ENCODE measurements at regions not wholly inside any gene's neighbourhood (a gene's known extent, or its start where the extent isn't known, plus 50 kb on each side); places are given as distances from the start of the nearest gene placed in this dataset.

- Mint-ChIP-seq H3K4me3 (ENCODE audit: unreplicated experiment) (no peak overlapping the region), H3K36me3 (ENCODE audit: low read depth, unreplicated experiment) (no peaks in the 10 kb centered on the region), H3K9me3 (ENCODE audit: unreplicated experiment) (no peaks in the 10 kb centered on the region), H3K27ac (ENCODE audit: unreplicated experiment) (no peak overlapping the region), H3K4me1 (ENCODE audit: unreplicated experiment) (no peaks in the 10 kb centered on the region), H3K27me3 (ENCODE audit: unreplicated experiment) (peaks cover 2% of the 10 kb centered on the region)
- DNase-seq (ENCODE audit: low spot score), result no peak
- no peak for TF ChIP-seq CTCF (IDR thresholded peaks at IDR 0.05; ENCODE audit: unreplicated experiment)
Observed at GRCh38 chr9:87375397-87376073, 122.1 kb upstream of the DAPK1 start.

GRCh38 chr9:87378676-87379075 lies 119.0 kb upstream of the DAPK1 start:
- DNase-seq (ENCODE audit: low spot score), result no peak
- no peak for TF ChIP-seq CTCF (IDR thresholded peaks at IDR 0.05; ENCODE audit: unreplicated experiment)
- no peaks in the 10 kb centered on the region for H3K9me3 Mint-ChIP-seq (ENCODE audit: unreplicated experiment)
- no peak overlapping the region for H3K27ac Mint-ChIP-seq (ENCODE audit: unreplicated experiment)
- no peaks in the 10 kb centered on the region for H3K36me3 Mint-ChIP-seq (ENCODE audit: low read depth, unreplicated experiment)
- H3K4me3 Mint-ChIP-seq (ENCODE audit: unreplicated experiment), result no peak overlapping the region
- no peaks in the 10 kb centered on the region for H3K4me1 Mint-ChIP-seq (ENCODE audit: unreplicated experiment)
- H3K27me3 Mint-ChIP-seq (ENCODE audit: unreplicated experiment), result peaks cover 4% of the 10 kb centered on the region

GRCh38 chr9:87379300-87379699 lies 118.4 kb upstream of the DAPK1 start:
- DNase-seq (ENCODE audit: low spot score), result no peak
- Mint-ChIP-seq H3K4me1 (ENCODE audit: unreplicated experiment) (no peaks in the 10 kb centered on the region), H3K27ac (ENCODE audit: unreplicated experiment) (no peak overlapping the region), H3K9me3 (ENCODE audit: unreplicated experiment) (no peaks in the 10 kb centered on the region), H3K36me3 (ENCODE audit: low read depth, unreplicated experiment) (no peaks in the 10 kb centered on the region), H3K27me3 (ENCODE audit: unreplicated experiment) (peaks cover 4% of the 10 kb centered on the region), H3K4me3 (ENCODE audit: unreplicated experiment) (no peak overlapping the region)
- no peak for TF ChIP-seq CTCF (IDR thresholded peaks at IDR 0.05; ENCODE audit: unreplicated experiment)

- H3K9me3 Mint-ChIP-seq (ENCODE audit: unreplicated experiment), result no peaks in the 10 kb centered on the region
- no peak for TF ChIP-seq CTCF (IDR thresholded peaks at IDR 0.05; ENCODE audit: unreplicated experiment)
- no peaks in the 10 kb centered on the region for H3K4me1 Mint-ChIP-seq (ENCODE audit: unreplicated experiment)
Observed at GRCh38 chr9:87381050-87381711, 116.5 kb upstream of the DAPK1 start.

GRCh38 chr9:87381746-87382145 lies 115.9 kb upstream of the DAPK1 start:
- DNase-seq (ENCODE audit: low spot score), result no peak
- no peak for TF ChIP-seq CTCF (IDR thresholded peaks at IDR 0.05; ENCODE audit: unreplicated experiment)
- Mint-ChIP-seq H3K9me3 (ENCODE audit: unreplicated experiment) (no peaks in the 10 kb centered on the region), H3K4me1 (ENCODE audit: unreplicated experiment) (no peaks in the 10 kb centered on the region), H3K27ac (ENCODE audit: unreplicated experiment) (no peak overlapping the region), H3K36me3 (ENCODE audit: low read depth, unreplicated experiment) (no peaks in the 10 kb centered on the region), H3K4me3 (ENCODE audit: unreplicated experiment) (no peak overlapping the region), H3K27me3 (ENCODE audit: unreplicated experiment) (peaks cover 4% of the 10 kb centered on the region)

More at GRCh38 chr9:87381050-87381711, 116.5 kb upstream of the DAPK1 start:
- Mint-ChIP-seq H3K4me3 (ENCODE audit: unreplicated experiment) (no peak overlapping the region), H3K27me3 (ENCODE audit: unreplicated experiment) (peaks cover 4% of the 10 kb centered on the region), H3K27ac (ENCODE audit: unreplicated experiment) (no peak overlapping the region), H3K36me3 (ENCODE audit: low read depth, unreplicated experiment) (no peaks in the 10 kb centered on the region)
- no peak for DNase-seq (ENCODE audit: low spot score)
